K562 (cell line): ENCODE measurements at regions not wholly inside any gene's neighbourhood (a gene's known extent, or its start where the extent isn't known, plus 50 kb on each side); places are given as distances from the start of the nearest gene placed in this dataset.
A peak's percentile ranks its signal among the peaks of the same experiment; 100 is the strongest.

Experiments used
- ATAC-seq: fragments of 200-7000 bp; cut with Tn5 transposase; 3 replicates; pipeline ENCODE4 v1.9.1; 2020; ENCODE audit warnings: moderate library complexity
- BruUV-seq: library from RNA; stranded (reverse); fragments of 400-500 nt; replicated peaks from 2 replicates; lab custom pipeline; 2021; lab: Mats Ljungman, UMichigan
- CTCF ChIA-PET: fragments of 300-600 bp; formaldehyde crosslinking; extraction: SDS; loops from one replicate; lab custom pipeline; 2021; ENCODE audit warnings: low intra/inter-chr PET ratio; lab: Yijun Ruan, JAX
- POLR2A ChIA-PET: fragments of 300-600, 350-650 bp; sonication (Branson Sonifier 250); formaldehyde crosslinking; extraction: SDS; loops from one replicate; lab custom pipeline; 2021; ENCODE audit warnings: antibody characterized with exemption, inconsistent platforms; lab: Yijun Ruan, JAX
- DNase-seq, 4 experiments: peaks; one replicate each; pipeline versions ENCODE4 v3.0.0 to v3.0.0-alpha.2; 2011 to 2018; ENCODE audit warnings: low spot score in 3 of 4, mixed read lengths in 3 of 4; ENCODE audit errors: extremely low read depth in 1 of 4
- FAIRE-seq: peaks from 2 replicates; lab custom pipeline; 2011; peaks lifted over from hg19 to GRCh38; lab: Jason Lieb, UNC
- H2AFZ ChIP-seq: 2 replicates; pipeline ENCODE4 v1.6.0; 2011; ENCODE audit warnings: low read depth, low read length, control low read depth, inconsistent platforms
- H3K27ac ChIP-seq: fragments of 200-600 bp; 3 replicates; pipeline ENCODE4 v1.8.0; 2011; ENCODE audit warnings: low read depth, mild to moderate bottlenecking, control low read depth, inconsistent platforms, low read length, moderate library complexity, mixed read lengths; ENCODE audit errors: extremely low read depth
- H3K27me3 ChIP-seq, 2 experiments: fragments of 300-600 bp in 1 of 2; 2 replicates in 1 of 2; 3 replicates in 1 of 2; pipeline versions ENCODE4 v1.6.0 to v1.8.0; 2011; ENCODE audit warnings: inconsistent platforms in 2 of 2, low read length in 2 of 2, mild to moderate bottlenecking in 1 of 2, mixed read lengths in 1 of 2, moderate library complexity in 1 of 2; ENCODE audit not compliant: control insufficient read depth in 2 of 2, insufficient read depth in 2 of 2
- H3K36me3 ChIP-seq: fragments of 300-600 bp; 3 replicates; pipeline ENCODE4 v1.8.0; 2011; ENCODE audit warnings: mild to moderate bottlenecking, low read length, inconsistent platforms; ENCODE audit not compliant: control insufficient read depth, insufficient read depth
- H3K4me1 ChIP-seq, 2 experiments: fragments of 200-600 bp in 1 of 2; replicated peaks in 1 of 2; 2 replicates in 1 of 2; 3 replicates in 1 of 2; pipeline versions ENCODE4 v1.5.1 to v1.8.0; 2011; ENCODE audit warnings: inconsistent platforms in 2 of 2, low read length in 2 of 2, mild to moderate bottlenecking in 1 of 2, mixed read lengths in 1 of 2, moderate library complexity in 1 of 2; ENCODE audit not compliant: control insufficient read depth in 2 of 2, insufficient read depth in 2 of 2
- H3K4me2 ChIP-seq: 2 replicates; pipeline ENCODE4 v1.6.1; 2011; ENCODE audit warnings: low read length, control low read depth, inconsistent platforms, mixed read lengths; ENCODE audit not compliant: insufficient read depth
- H3K4me3 ChIP-seq: fragments of 200-600 bp; sonication (generic), shearing (Covaris generic); 2 replicates; pipeline ENCODE4 v1.5.1; 2016; ENCODE audit warnings: control low read depth, inconsistent platforms
- H3K79me2 ChIP-seq: fragments of 200-600 bp; 3 replicates; pipeline ENCODE4 v1.8.0; 2011; ENCODE audit warnings: low read length, inconsistent platforms; ENCODE audit not compliant: control insufficient read depth, insufficient read depth
- H3K9ac ChIP-seq, 2 experiments: 2 replicates each; pipeline versions ENCODE4 v1.6.0 to v1.6.1; 2011; ENCODE audit warnings: low read depth in 2 of 2, low read length in 2 of 2, control low read depth in 1 of 2, inconsistent platforms in 1 of 2, mild to moderate bottlenecking in 1 of 2, mixed read lengths in 1 of 2; ENCODE audit not compliant: insufficient read depth in 1 of 2
- H3K9me1 ChIP-seq: one replicate; pipeline ENCODE4 v1.6.0; 2011; ENCODE audit warnings: inconsistent platforms, mild to moderate bottlenecking, low read length, moderate library complexity; ENCODE audit not compliant: control insufficient read depth, insufficient read depth
- H3K9me3 ChIP-seq: replicated peaks from 2 replicates; pipeline ENCODE4 v1.5.1; 2011; ENCODE audit warnings: low read depth, low read length, inconsistent platforms; ENCODE audit not compliant: control insufficient read depth, insufficient read depth
- H4K20me1 ChIP-seq: replicated peaks from 2 replicates; pipeline ENCODE4 v1.6.1; 2011; ENCODE audit warnings: low read length, inconsistent platforms, mixed read lengths; ENCODE audit not compliant: control insufficient read depth, insufficient read depth
- ETS2 ChIP-seq: IDR thresholded peaks from 2 replicates; pipeline ENCODE4 v1.6.1; 2016; ENCODE audit warnings: borderline replicate concordance, missing genetic modification characterization, mild to moderate bottlenecking, moderate library complexity, missing compliant biosample characterization; ENCODE audit not compliant: poor library complexity, severe bottlenecking
- SIX5 ChIP-seq, 2 experiments: IDR thresholded peaks; 2 replicates each; pipeline ENCODE4 v1.6.1; 2011; ENCODE audit warnings: low read length in 2 of 2, borderline replicate concordance in 1 of 2, low read depth in 1 of 2, mild to moderate bottlenecking in 1 of 2, moderate library complexity in 1 of 2; ENCODE audit not compliant: insufficient read depth in 1 of 2
- TRIM24 ChIP-seq, 2 experiments: fragments of 450-650 bp; IDR thresholded peaks; 2 replicates each; pipeline ENCODE4 v1.6.1; 2016
- in situ Hi-C: fragments of 300-500 bp; cut with MboI; formaldehyde crosslinking; loops from 4 replicates; pipeline ENCODE4 v1.15.0; 2018; ENCODE audit warnings: inconsistent platforms, mixed read lengths
- intact Hi-C: fragments of 100-400 bp; cut with micrococcal nuclease; formaldehyde crosslinking; loops from 2 replicates; pipeline ENCODE4 v1.14.2; 2022
- TF ChIP-seq, protein P1 (sequence below): sonication (generic); formaldehyde crosslinking; IDR thresholded peaks from 2 replicates; pipeline ENCODE4 v1.8.1; 2023; ENCODE audit warnings: missing genetic modification reagents, mild to moderate bottlenecking, borderline replicate concordance
- TF ChIP-seq, protein P2 (sequence below): fragments of 250-450 bp; sonication (Bioruptor Pico); IDR thresholded peaks from 2 replicates; pipeline ENCODE4 v1.8.0; 2021; ENCODE audit warnings: moderate library complexity, mild to moderate bottlenecking, inconsistent platforms
- TF ChIP-seq, protein P3 (sequence below): fragments of 450-650 bp; IDR thresholded peaks from 2 replicates; pipeline ENCODE4 v1.6.1; 2018; ENCODE audit not compliant: partially characterized antibody

DNA sequence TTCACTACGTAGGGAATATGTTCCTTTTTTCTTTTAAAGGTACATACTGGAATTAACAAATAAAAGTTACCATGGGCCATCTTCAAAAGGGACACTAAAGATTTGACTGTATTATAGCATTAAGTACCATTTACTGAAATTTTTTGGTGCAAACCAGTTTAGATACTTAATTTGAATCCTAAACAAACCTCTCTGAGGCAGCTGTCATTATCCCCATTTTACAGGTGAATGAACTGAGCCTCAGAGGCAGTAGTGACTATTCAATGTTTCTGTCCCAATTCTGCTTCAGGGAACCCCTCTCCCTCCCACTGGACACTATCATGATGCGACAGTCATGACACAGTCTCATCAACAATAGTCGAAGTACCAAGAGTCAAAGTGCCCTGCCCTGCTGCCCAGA is 76.2 kb upstream of the PHF21A start (continued):
- TF ChIP-seq, protein P1, sequence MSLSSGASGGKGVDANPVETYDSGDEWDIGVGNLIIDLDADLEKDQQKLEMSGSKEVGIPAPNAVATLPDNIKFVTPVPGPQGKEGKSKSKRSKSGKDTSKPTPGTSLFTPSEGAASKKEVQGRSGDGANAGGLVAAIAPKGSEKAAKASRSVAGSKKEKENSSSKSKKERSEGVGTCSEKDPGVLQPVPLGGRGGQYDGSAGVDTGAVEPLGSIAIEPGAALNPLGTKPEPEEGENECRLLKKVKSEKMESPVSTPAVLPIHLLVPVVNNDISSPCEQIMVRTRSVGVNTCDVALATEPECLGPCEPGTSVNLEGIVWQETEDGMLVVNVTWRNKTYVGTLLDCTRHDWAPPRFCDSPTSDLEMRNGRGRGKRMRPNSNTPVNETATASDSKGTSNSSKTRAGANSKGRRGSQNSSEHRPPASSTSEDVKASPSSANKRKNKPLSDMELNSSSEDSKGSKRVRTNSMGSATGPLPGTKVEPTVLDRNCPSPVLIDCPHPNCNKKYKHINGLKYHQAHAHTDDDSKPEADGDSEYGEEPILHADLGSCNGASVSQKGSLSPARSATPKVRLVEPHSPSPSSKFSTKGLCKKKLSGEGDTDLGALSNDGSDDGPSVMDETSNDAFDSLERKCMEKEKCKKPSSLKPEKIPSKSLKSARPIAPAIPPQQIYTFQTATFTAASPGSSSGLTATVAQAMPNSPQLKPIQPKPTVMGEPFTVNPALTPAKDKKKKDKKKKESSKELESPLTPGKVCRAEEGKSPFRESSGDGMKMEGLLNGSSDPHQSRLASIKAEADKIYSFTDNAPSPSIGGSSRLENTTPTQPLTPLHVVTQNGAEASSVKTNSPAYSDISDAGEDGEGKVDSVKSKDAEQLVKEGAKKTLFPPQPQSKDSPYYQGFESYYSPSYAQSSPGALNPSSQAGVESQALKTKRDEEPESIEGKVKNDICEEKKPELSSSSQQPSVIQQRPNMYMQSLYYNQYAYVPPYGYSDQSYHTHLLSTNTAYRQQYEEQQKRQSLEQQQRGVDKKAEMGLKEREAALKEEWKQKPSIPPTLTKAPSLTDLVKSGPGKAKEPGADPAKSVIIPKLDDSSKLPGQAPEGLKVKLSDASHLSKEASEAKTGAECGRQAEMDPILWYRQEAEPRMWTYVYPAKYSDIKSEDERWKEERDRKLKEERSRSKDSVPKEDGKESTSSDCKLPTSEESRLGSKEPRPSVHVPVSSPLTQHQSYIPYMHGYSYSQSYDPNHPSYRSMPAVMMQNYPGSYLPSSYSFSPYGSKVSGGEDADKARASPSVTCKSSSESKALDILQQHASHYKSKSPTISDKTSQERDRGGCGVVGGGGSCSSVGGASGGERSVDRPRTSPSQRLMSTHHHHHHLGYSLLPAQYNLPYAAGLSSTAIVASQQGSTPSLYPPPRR (CRISPR knock-in tag), result no peak
- TF ChIP-seq SIX5 (IDR thresholded peaks at IDR 0.05; ENCODE audit: borderline replicate concordance in 1 of 2, insufficient read depth in 1 of 2, low read depth in 1 of 2, low read length in 2 of 2) (no peak), TRIM24 (IDR thresholded peaks at IDR 0.05) (no peak)
- TF ChIP-seq, protein P2, sequence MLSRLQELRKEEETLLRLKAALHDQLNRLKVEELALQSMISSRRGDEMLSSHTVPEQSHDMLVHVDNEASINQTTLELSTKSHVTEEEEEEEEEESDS, result no peak

DNA sequence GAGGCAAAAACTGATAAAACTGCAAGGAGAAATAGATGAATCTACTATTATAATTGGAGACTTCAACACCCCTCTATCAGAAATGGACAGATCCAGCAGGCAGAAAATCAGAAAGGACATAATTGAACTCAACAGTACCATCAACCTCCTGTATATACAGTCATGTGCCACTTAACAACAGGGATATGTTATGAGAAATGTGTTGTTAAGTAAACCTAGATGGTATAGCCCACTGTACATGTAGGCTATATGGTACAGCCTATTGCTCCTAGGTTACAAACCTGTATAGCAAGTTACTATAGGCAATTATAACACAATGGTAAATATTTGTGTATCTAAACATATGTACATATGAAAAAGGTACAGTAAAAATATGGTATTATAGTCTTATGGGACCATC is 66.8 kb upstream of the PHF21A start:
- H3K4me3 ChIP-seq, result no peak overlapping the region
- no peak overlapping the region for H2AFZ ChIP-seq
- FAIRE-seq (no peak), DNase-seq (no peak), ATAC-seq (no peak)
- H3K27ac ChIP-seq, result no peak overlapping the region
- H3K9ac ChIP-seq, result no peak overlapping the region
- no peaks in the 10 kb centered on the region; the same call in 1 of the 2 replicates for H3K9me3 ChIP-seq
- H3K36me3 ChIP-seq, result no peaks in the 10 kb centered on the region
- no peaks in the 10 kb centered on the region for H3K79me2 ChIP-seq
- ChIA-PET POLR2A (no interaction called here), CTCF (no interaction called here)
- BruUV-seq, result no TSS peak
- H3K27me3 ChIP-seq, result no peaks in the 10 kb centered on the region
- no peaks in the 10 kb centered on the region for H3K9me1 ChIP-seq
- TF ChIP-seq, protein P3, sequence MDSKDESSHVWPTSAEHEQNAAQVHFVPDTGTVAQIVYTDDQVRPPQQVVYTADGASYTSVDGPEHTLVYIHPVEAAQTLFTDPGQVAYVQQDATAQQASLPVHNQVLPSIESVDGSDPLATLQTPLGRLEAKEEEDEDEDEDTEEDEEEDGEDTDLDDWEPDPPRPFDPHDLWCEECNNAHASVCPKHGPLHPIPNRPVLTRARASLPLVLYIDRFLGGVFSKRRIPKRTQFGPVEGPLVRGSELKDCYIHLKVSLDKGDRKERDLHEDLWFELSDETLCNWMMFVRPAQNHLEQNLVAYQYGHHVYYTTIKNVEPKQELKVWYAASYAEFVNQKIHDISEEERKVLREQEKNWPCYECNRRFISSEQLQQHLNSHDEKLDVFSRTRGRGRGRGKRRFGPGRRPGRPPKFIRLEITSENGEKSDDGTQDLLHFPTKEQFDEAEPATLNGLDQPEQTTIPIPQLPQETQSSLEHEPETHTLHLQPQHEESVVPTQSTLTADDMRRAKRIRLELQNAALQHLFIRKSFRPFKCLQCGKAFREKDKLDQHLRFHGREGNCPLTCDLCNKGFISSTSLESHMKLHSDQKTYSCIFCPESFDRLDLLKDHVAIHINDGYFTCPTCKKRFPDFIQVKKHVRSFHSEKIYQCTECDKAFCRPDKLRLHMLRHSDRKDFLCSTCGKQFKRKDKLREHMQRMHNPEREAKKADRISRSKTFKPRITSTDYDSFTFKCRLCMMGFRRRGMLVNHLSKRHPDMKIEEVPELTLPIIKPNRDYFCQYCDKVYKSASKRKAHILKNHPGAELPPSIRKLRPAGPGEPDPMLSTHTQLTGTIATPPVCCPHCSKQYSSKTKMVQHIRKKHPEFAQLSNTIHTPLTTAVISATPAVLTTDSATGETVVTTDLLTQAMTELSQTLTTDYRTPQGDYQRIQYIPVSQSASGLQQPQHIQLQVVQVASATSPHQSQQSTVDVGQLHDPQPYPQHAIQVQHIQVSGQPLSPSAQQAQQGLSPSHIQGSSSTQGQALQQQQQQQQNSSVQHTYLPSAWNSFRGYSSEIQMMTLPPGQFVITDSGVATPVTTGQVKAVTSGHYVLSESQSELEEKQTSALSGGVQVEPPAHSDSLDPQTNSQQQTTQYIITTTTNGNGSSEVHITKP, result peak; percentile 74
- no peak for TF ChIP-seq ETS2 (tag)
- H3K4me1 ChIP-seq, result no peaks in the 10 kb centered on the region
- no peaks in the 10 kb centered on the region for H4K20me1 ChIP-seq
- intact Hi-C loops (no loop called here), in situ Hi-C loops (no loop called here)
- no peak overlapping the region for H3K4me2 ChIP-seq
